OCI-LY1 (cell line): ENCODE measurements at regions not wholly inside any gene's neighbourhood (a gene's known extent, or its start where the extent isn't known, plus 50 kb on each side); places are given as distances from the start of the nearest gene placed in this dataset.

Source experiments
- CTCF ChIP-seq: fragments of 200-600 bp; sonication (generic), shearing (Covaris generic); IDR thresholded peaks from 2 replicates; pipeline ENCODE4 v1.5.1; 2017; ENCODE audit warnings: mild to moderate bottlenecking, antibody characterized with exemption, low read length, moderate library complexity, mixed read lengths
- EZH2 ChIP-seq: fragments of 200-600 bp; sonication (generic), shearing (Covaris generic); IDR thresholded peaks from 2 replicates; pipeline ENCODE4 v1.8.0; 2017; ENCODE audit warnings: borderline replicate concordance, mixed run types, mild to moderate bottlenecking, antibody characterized with exemption, low read length, moderate library complexity, mixed read lengths

GRCh38 chr7:156128496-156128895 is 316.2 kb upstream of the SHH start:
- TF ChIP-seq CTCF (no peak), EZH2 (no peak)
